ENCODE measurements at regions not wholly inside any gene's neighbourhood (a gene's known extent, or its start where the extent isn't known, plus 50 kb on each side); places are given as distances from the start of the nearest gene placed in this dataset.
A peak's percentile ranks its signal among the peaks of the same experiment; 100 is the strongest.

GRCh38 chr13:97112446-97113152, 109.5 kb upstream of the MBNL2 start:
- Histone ChIP-seq H3K27ac (ENCODE audit: low read length) (peak overlapping the region; percentile 73), H3K27me3 (ENCODE audit: low read depth, low read length) (no peaks in the 10 kb centered on the region), H3K36me3 (ENCODE audit: control insufficient read depth in 1 of 2, insufficient read depth in 2 of 2, low read length in 2 of 2) (no peaks in the 10 kb centered on the region), H3K4me3 (ENCODE audit: low read depth in 1 of 2, low read length in 2 of 2) (no peak overlapping the region), H3K9me3 (ENCODE audit: control insufficient read depth in 1 of 2, low read length in 2 of 2) (no peaks in the 10 kb centered on the region), H3K4me1 (ENCODE audit: control insufficient read depth in 1 of 2, insufficient read depth in 2 of 2, low read length in 2 of 2) (peaks cover 13 to 19% of the 10 kb centered on the region in 2 donors)

- Histone ChIP-seq H3K4me3 (ENCODE audit: low read depth in 1 of 2, low read length in 2 of 2) (no peak overlapping the region), H3K4me1 (ENCODE audit: control insufficient read depth in 1 of 2, insufficient read depth in 2 of 2, low read length in 2 of 2) (peaks cover 13 to 20% of the 10 kb centered on the region in 2 donors), H3K9me3 (ENCODE audit: control insufficient read depth in 1 of 2, low read length in 2 of 2) (no peaks in the 10 kb centered on the region), H3K27me3 (ENCODE audit: low read depth, low read length) (no peaks in the 10 kb centered on the region), H3K27ac (ENCODE audit: low read length) (peak overlapping the region; percentile 73), H3K36me3 (ENCODE audit: control insufficient read depth in 1 of 2, insufficient read depth in 2 of 2, low read length in 2 of 2) (no peaks in the 10 kb centered on the region)
These were observed 108.7 kb upstream of the MBNL2 start for GRCh38 chr13:97113231-97114001.

- H3K36me3 ChIP-seq (ENCODE audit: control insufficient read depth in 1 of 2, insufficient read depth in 2 of 2, low read length in 2 of 2): no peaks in the 10 kb centered on the region
- peak overlapping the region; percentile 28 for H3K27ac ChIP-seq (ENCODE audit: low read length)
- H3K9me3 ChIP-seq (ENCODE audit: control insufficient read depth in 1 of 2, low read length in 2 of 2): no peaks in the 10 kb centered on the region
- peaks cover 9 to 20% of the 10 kb centered on the region in 2 donors for H3K4me1 ChIP-seq (ENCODE audit: control insufficient read depth in 1 of 2, insufficient read depth in 2 of 2, low read length in 2 of 2)
- no peaks in the 10 kb centered on the region for H3K27me3 ChIP-seq (ENCODE audit: low read depth, low read length)
- H3K4me3 ChIP-seq (ENCODE audit: low read depth in 1 of 2, low read length in 2 of 2): peak overlapping the region in 1 of 2 donors; percentile 2
These were observed 107.5 kb upstream of the MBNL2 start for GRCh38 chr13:97114651-97115050.

GRCh38 chr13:97116754-97117153, 105.4 kb upstream of the MBNL2 start:
- Histone ChIP-seq H3K4me3 (ENCODE audit: low read depth in 1 of 2, low read length in 2 of 2) (no peak overlapping the region), H3K36me3 (ENCODE audit: control insufficient read depth in 1 of 2, insufficient read depth in 2 of 2, low read length in 2 of 2) (no peaks in the 10 kb centered on the region), H3K9me3 (ENCODE audit: control insufficient read depth in 1 of 2, low read length in 2 of 2) (no peaks in the 10 kb centered on the region), H3K27me3 (ENCODE audit: low read depth, low read length) (no peaks in the 10 kb centered on the region), H3K27ac (ENCODE audit: low read length) (no peak overlapping the region), H3K4me1 (ENCODE audit: control insufficient read depth in 1 of 2, insufficient read depth in 2 of 2, low read length in 2 of 2) (peaks cover 4 to 20% of the 10 kb centered on the region in 2 donors)

- Histone ChIP-seq H3K4me3 (ENCODE audit: low read depth in 1 of 2, low read length in 2 of 2) (no peak overlapping the region), H3K4me1 (ENCODE audit: control insufficient read depth in 1 of 2, insufficient read depth in 2 of 2, low read length in 2 of 2) (peaks cover 4 to 20% of the 10 kb centered on the region in 2 donors), H3K9me3 (ENCODE audit: control insufficient read depth in 1 of 2, low read length in 2 of 2) (no peaks in the 10 kb centered on the region), H3K27me3 (ENCODE audit: low read depth, low read length) (no peaks in the 10 kb centered on the region), H3K36me3 (ENCODE audit: control insufficient read depth in 1 of 2, insufficient read depth in 2 of 2, low read length in 2 of 2) (no peaks in the 10 kb centered on the region), H3K27ac (ENCODE audit: low read length) (peak overlapping the region; percentile 7)
These were observed 104.7 kb upstream of the MBNL2 start for GRCh38 chr13:97117388-97117910.

GRCh38 chr13:97119943-97120342, 102.2 kb upstream of the MBNL2 start:
- Histone ChIP-seq H3K27ac (ENCODE audit: low read length) (no peak overlapping the region), H3K4me1 (ENCODE audit: control insufficient read depth in 1 of 2, insufficient read depth in 2 of 2, low read length in 2 of 2) (peaks cover 7 to 28% of the 10 kb centered on the region in 2 donors), H3K36me3 (ENCODE audit: control insufficient read depth in 1 of 2, insufficient read depth in 2 of 2, low read length in 2 of 2) (no peaks in the 10 kb centered on the region), H3K9me3 (ENCODE audit: control insufficient read depth in 1 of 2, low read length in 2 of 2) (no peaks in the 10 kb centered on the region), H3K4me3 (ENCODE audit: low read depth in 1 of 2, low read length in 2 of 2) (no peak overlapping the region), H3K27me3 (ENCODE audit: low read depth, low read length) (no peaks in the 10 kb centered on the region)

GRCh38 chr13:97120346-97120745, 101.8 kb upstream of the MBNL2 start:
- no peak overlapping the region for H3K27ac ChIP-seq (ENCODE audit: low read length)
- no peaks in the 10 kb centered on the region for H3K9me3 ChIP-seq (ENCODE audit: control insufficient read depth in 1 of 2, low read length in 2 of 2)
- H3K4me1 ChIP-seq (ENCODE audit: control insufficient read depth in 1 of 2, insufficient read depth in 2 of 2, low read length in 2 of 2): peaks cover 8 to 28% of the 10 kb centered on the region in 2 donors
- no peaks in the 10 kb centered on the region for H3K36me3 ChIP-seq (ENCODE audit: control insufficient read depth in 1 of 2, insufficient read depth in 2 of 2, low read length in 2 of 2)
- no peaks in the 10 kb centered on the region for H3K27me3 ChIP-seq (ENCODE audit: low read depth, low read length)
- no peak overlapping the region for H3K4me3 ChIP-seq (ENCODE audit: low read depth in 1 of 2, low read length in 2 of 2)

- H3K27ac ChIP-seq (ENCODE audit: low read length): no peak overlapping the region
- H3K27me3 ChIP-seq (ENCODE audit: low read depth, low read length): no peaks in the 10 kb centered on the region
- no peak overlapping the region for H3K4me3 ChIP-seq (ENCODE audit: low read depth in 1 of 2, low read length in 2 of 2)
- H3K4me1 ChIP-seq (ENCODE audit: control insufficient read depth in 1 of 2, insufficient read depth in 2 of 2, low read length in 2 of 2): peaks cover 8 to 34% of the 10 kb centered on the region in 2 donors
- no peaks in the 10 kb centered on the region for H3K9me3 ChIP-seq (ENCODE audit: control insufficient read depth in 1 of 2, low read length in 2 of 2)
- H3K36me3 ChIP-seq (ENCODE audit: control insufficient read depth in 1 of 2, insufficient read depth in 2 of 2, low read length in 2 of 2): no peaks in the 10 kb centered on the region
These were observed 101.2 kb upstream of the MBNL2 start for GRCh38 chr13:97120976-97121375.

- Histone ChIP-seq H3K27ac (ENCODE audit: low read length) (no peak overlapping the region), H3K4me1 (ENCODE audit: control insufficient read depth in 1 of 2, insufficient read depth in 2 of 2, low read length in 2 of 2) (peaks cover 12 to 38% of the 10 kb centered on the region in 2 donors), H3K36me3 (ENCODE audit: control insufficient read depth in 1 of 2, insufficient read depth in 2 of 2, low read length in 2 of 2) (no peaks in the 10 kb centered on the region)
These were observed 100.2 kb upstream of the MBNL2 start for GRCh38 chr13:97121894-97122293.

GRCh38 chr13:97122381-97122996, 99.6 kb upstream of the MBNL2 start:
- no peak overlapping the region for H3K27ac ChIP-seq (ENCODE audit: low read length)
- H3K36me3 ChIP-seq (ENCODE audit: control insufficient read depth in 1 of 2, insufficient read depth in 2 of 2, low read length in 2 of 2): no peaks in the 10 kb centered on the region
- no peaks in the 10 kb centered on the region for H3K9me3 ChIP-seq (ENCODE audit: control insufficient read depth in 1 of 2, low read length in 2 of 2)
- peaks cover 12 to 34% of the 10 kb centered on the region in 2 donors for H3K4me1 ChIP-seq (ENCODE audit: control insufficient read depth in 1 of 2, insufficient read depth in 2 of 2, low read length in 2 of 2)
- no peaks in the 10 kb centered on the region for H3K27me3 ChIP-seq (ENCODE audit: low read depth, low read length)
- H3K4me3 ChIP-seq (ENCODE audit: low read depth in 1 of 2, low read length in 2 of 2): no peak overlapping the region

More at GRCh38 chr13:97121894-97122293, 100.2 kb upstream of the MBNL2 start:
- no peak overlapping the region for H3K4me3 ChIP-seq (ENCODE audit: low read depth in 1 of 2, low read length in 2 of 2)
- H3K27me3 ChIP-seq (ENCODE audit: low read depth, low read length): no peaks in the 10 kb centered on the region
- no peaks in the 10 kb centered on the region for H3K9me3 ChIP-seq (ENCODE audit: control insufficient read depth in 1 of 2, low read length in 2 of 2)

- H3K9me3 ChIP-seq (ENCODE audit: control insufficient read depth in 1 of 2, low read length in 2 of 2): no peaks in the 10 kb centered on the region
These were observed 97.9 kb upstream of the MBNL2 start for GRCh38 chr13:97124206-97124605.

More at GRCh38 chr13:97124206-97124605, 97.9 kb upstream of the MBNL2 start:
- H3K4me3 ChIP-seq (ENCODE audit: low read depth in 1 of 2, low read length in 2 of 2): no peak overlapping the region
- no peak overlapping the region for H3K27ac ChIP-seq (ENCODE audit: low read length)
- H3K36me3 ChIP-seq (ENCODE audit: control insufficient read depth in 1 of 2, insufficient read depth in 2 of 2, low read length in 2 of 2): no peaks in the 10 kb centered on the region
- H3K27me3 ChIP-seq (ENCODE audit: low read depth, low read length): no peaks in the 10 kb centered on the region
- peaks cover 12 to 32% of the 10 kb centered on the region in 2 donors for H3K4me1 ChIP-seq (ENCODE audit: control insufficient read depth in 1 of 2, insufficient read depth in 2 of 2, low read length in 2 of 2)
